ENCODE measurements at regions not wholly inside any gene's neighbourhood (a gene's known extent, or its start where the extent isn't known, plus 50 kb on each side); places are given as distances from the start of the nearest gene placed in this dataset.

GRCh38 chr20:60812561-60812960 is 439.5 kb upstream of the CDH4 start:
- no peaks in the 10 kb centered on the region for H3K36me3 ChIP-seq (ENCODE audit: control insufficient read depth, insufficient read depth, low read length)
- peak in 1 of 6 donors; percentile 7 for DNase-seq (ENCODE audit: low read depth in 4 of 6, low spot score in 6 of 6)
- WGBS (ENCODE audit: insufficient coverage), result 50% methylated on average over 1 of the region's 3 CpGs
- H3K27me3 ChIP-seq (ENCODE audit: control insufficient read depth, insufficient read depth, low read length), result no peaks in the 10 kb centered on the region
- H3K27ac ChIP-seq (ENCODE audit: low read depth, low read length), result no peak overlapping the region
- H3K9me3 ChIP-seq (ENCODE audit: control insufficient read depth, insufficient read depth, low read length), result no peaks in the 10 kb centered on the region
- no peak overlapping the region for H3K4me3 ChIP-seq (ENCODE audit: low read depth, low read length)
- peaks cover 3% of the 10 kb centered on the region for H3K4me1 ChIP-seq (ENCODE audit: control insufficient read depth, insufficient read depth, low read length)

GRCh38 chr20:60813066-60813465 is 439.0 kb upstream of the CDH4 start:
- no peaks in the 10 kb centered on the region for H3K27me3 ChIP-seq (ENCODE audit: control insufficient read depth, insufficient read depth, low read length)
- no peak overlapping the region for H3K4me3 ChIP-seq (ENCODE audit: low read depth, low read length)
- H3K4me1 ChIP-seq (ENCODE audit: control insufficient read depth, insufficient read depth, low read length), result peaks cover 3% of the 10 kb centered on the region
- H3K36me3 ChIP-seq (ENCODE audit: control insufficient read depth, insufficient read depth, low read length), result no peaks in the 10 kb centered on the region
- no peak overlapping the region for H3K27ac ChIP-seq (ENCODE audit: low read depth, low read length)
- H3K9me3 ChIP-seq (ENCODE audit: control insufficient read depth, insufficient read depth, low read length), result no peaks in the 10 kb centered on the region
- 76% methylated on average over 3 of the region's 5 CpGs for WGBS (ENCODE audit: insufficient coverage)
- no peak for DNase-seq (ENCODE audit: low read depth in 4 of 6, low spot score in 6 of 6)

GRCh38 chr20:60815656-60816055 is 436.4 kb upstream of the CDH4 start:
- Histone ChIP-seq H3K4me1 (ENCODE audit: control insufficient read depth, insufficient read depth, low read length) (no peaks in the 10 kb centered on the region), H3K27ac (ENCODE audit: low read depth, low read length) (no peak overlapping the region)
- WGBS (ENCODE audit: insufficient coverage), result 92% methylated on average over 6 of the region's 6 CpGs

GRCh38 chr20:60816901-60817300 is 435.2 kb upstream of the CDH4 start:
- H3K27ac ChIP-seq (ENCODE audit: low read depth, low read length), result no peak overlapping the region
- no peaks in the 10 kb centered on the region for H3K27me3 ChIP-seq (ENCODE audit: control insufficient read depth, insufficient read depth, low read length)
- H3K4me1 ChIP-seq (ENCODE audit: control insufficient read depth, insufficient read depth, low read length), result no peaks in the 10 kb centered on the region
- no peaks in the 10 kb centered on the region for H3K36me3 ChIP-seq (ENCODE audit: control insufficient read depth, insufficient read depth, low read length)
- DNase-seq (ENCODE audit: low read depth in 4 of 6, low spot score in 6 of 6), result no peak
- 100% methylated on average over 1 of the region's 2 CpGs for WGBS (ENCODE audit: insufficient coverage)
- H3K9me3 ChIP-seq (ENCODE audit: control insufficient read depth, insufficient read depth, low read length), result no peaks in the 10 kb centered on the region
- H3K4me3 ChIP-seq (ENCODE audit: low read depth, low read length), result no peak overlapping the region

More at GRCh38 chr20:60815656-60816055, 436.4 kb upstream of the CDH4 start:
- Histone ChIP-seq H3K27me3 (ENCODE audit: control insufficient read depth, insufficient read depth, low read length) (no peaks in the 10 kb centered on the region), H3K4me3 (ENCODE audit: low read depth, low read length) (no peak overlapping the region), H3K9me3 (ENCODE audit: control insufficient read depth, insufficient read depth, low read length) (no peaks in the 10 kb centered on the region), H3K36me3 (ENCODE audit: control insufficient read depth, insufficient read depth, low read length) (no peaks in the 10 kb centered on the region)
- no peak for DNase-seq (ENCODE audit: low read depth in 4 of 6, low spot score in 6 of 6)

- no peak for DNase-seq (ENCODE audit: low read depth in 4 of 6, low spot score in 6 of 6)
- Histone ChIP-seq H3K36me3 (ENCODE audit: control insufficient read depth, insufficient read depth, low read length) (no peaks in the 10 kb centered on the region), H3K27me3 (ENCODE audit: control insufficient read depth, insufficient read depth, low read length) (no peaks in the 10 kb centered on the region), H3K4me1 (ENCODE audit: control insufficient read depth, insufficient read depth, low read length) (no peaks in the 10 kb centered on the region), H3K9me3 (ENCODE audit: control insufficient read depth, insufficient read depth, low read length) (no peaks in the 10 kb centered on the region), H3K27ac (ENCODE audit: low read depth, low read length) (no peak overlapping the region), H3K4me3 (ENCODE audit: low read depth, low read length) (no peak overlapping the region)
- WGBS (ENCODE audit: insufficient coverage), result no CpG with 5 or more reads among the region's 4 CpGs
Observed at GRCh38 chr20:60817891-60818290, 434.2 kb upstream of the CDH4 start.

GRCh38 chr20:60819511-60819910 is 432.6 kb upstream of the CDH4 start:
- Histone ChIP-seq H3K9me3 (ENCODE audit: control insufficient read depth, insufficient read depth, low read length) (no peaks in the 10 kb centered on the region), H3K27me3 (ENCODE audit: control insufficient read depth, insufficient read depth, low read length) (no peaks in the 10 kb centered on the region), H3K4me1 (ENCODE audit: control insufficient read depth, insufficient read depth, low read length) (no peaks in the 10 kb centered on the region), H3K4me3 (ENCODE audit: low read depth, low read length) (no peak overlapping the region), H3K27ac (ENCODE audit: low read depth, low read length) (no peak overlapping the region), H3K36me3 (ENCODE audit: control insufficient read depth, insufficient read depth, low read length) (no peaks in the 10 kb centered on the region)
- no peak for DNase-seq (ENCODE audit: low read depth in 4 of 6, low spot score in 6 of 6)
- WGBS (ENCODE audit: insufficient coverage), result no CpG with 5 or more reads among the region's 5 CpGs

GRCh38 chr20:60820149-60820548 is 431.9 kb upstream of the CDH4 start:
- Histone ChIP-seq H3K9me3 (ENCODE audit: control insufficient read depth, insufficient read depth, low read length) (no peaks in the 10 kb centered on the region), H3K27ac (ENCODE audit: low read depth, low read length) (no peak overlapping the region), H3K27me3 (ENCODE audit: control insufficient read depth, insufficient read depth, low read length) (no peaks in the 10 kb centered on the region), H3K36me3 (ENCODE audit: control insufficient read depth, insufficient read depth, low read length) (no peaks in the 10 kb centered on the region), H3K4me3 (ENCODE audit: low read depth, low read length) (no peak overlapping the region), H3K4me1 (ENCODE audit: control insufficient read depth, insufficient read depth, low read length) (no peaks in the 10 kb centered on the region)
- no peak for DNase-seq (ENCODE audit: low read depth in 4 of 6, low spot score in 6 of 6)
- WGBS (ENCODE audit: insufficient coverage), result 29% methylated on average over 1 of the region's 4 CpGs

GRCh38 chr20:60820918-60821317 is 431.1 kb upstream of the CDH4 start:
- no peaks in the 10 kb centered on the region for H3K4me1 ChIP-seq (ENCODE audit: control insufficient read depth, insufficient read depth, low read length)
- no peak overlapping the region for H3K4me3 ChIP-seq (ENCODE audit: low read depth, low read length)
- no peaks in the 10 kb centered on the region for H3K36me3 ChIP-seq (ENCODE audit: control insufficient read depth, insufficient read depth, low read length)
- no peaks in the 10 kb centered on the region for H3K9me3 ChIP-seq (ENCODE audit: control insufficient read depth, insufficient read depth, low read length)
- DNase-seq (ENCODE audit: low read depth in 4 of 6, low spot score in 6 of 6), result no peak
- no peak overlapping the region for H3K27ac ChIP-seq (ENCODE audit: low read depth, low read length)
- no peaks in the 10 kb centered on the region for H3K27me3 ChIP-seq (ENCODE audit: control insufficient read depth, insufficient read depth, low read length)
- WGBS (ENCODE audit: insufficient coverage), result 93% methylated on average over 5 of the region's 5 CpGs

GRCh38 chr20:60822699-60823607 is 429.1 kb upstream of the CDH4 start:
- H3K36me3 ChIP-seq (ENCODE audit: control insufficient read depth, insufficient read depth, low read length), result no peaks in the 10 kb centered on the region
- H3K4me3 ChIP-seq (ENCODE audit: low read depth, low read length), result no peak overlapping the region
- no peaks in the 10 kb centered on the region for H3K27me3 ChIP-seq (ENCODE audit: control insufficient read depth, insufficient read depth, low read length)
- no peak overlapping the region for H3K27ac ChIP-seq (ENCODE audit: low read depth, low read length)
- no CpG with 5 or more reads among the region's 10 CpGs for WGBS (ENCODE audit: insufficient coverage)
- H3K4me1 ChIP-seq (ENCODE audit: control insufficient read depth, insufficient read depth, low read length), result no peaks in the 10 kb centered on the region
- peak in 2 of 6 donors; percentile 13 to 62 for DNase-seq (ENCODE audit: low read depth in 4 of 6, low spot score in 6 of 6)
- H3K9me3 ChIP-seq (ENCODE audit: control insufficient read depth, insufficient read depth, low read length), result no peaks in the 10 kb centered on the region

- Histone ChIP-seq H3K4me1 (ENCODE audit: control insufficient read depth, insufficient read depth, low read length) (no peaks in the 10 kb centered on the region), H3K36me3 (ENCODE audit: control insufficient read depth, insufficient read depth, low read length) (no peaks in the 10 kb centered on the region), H3K4me3 (ENCODE audit: low read depth, low read length) (no peak overlapping the region), H3K27ac (ENCODE audit: low read depth, low read length) (no peak overlapping the region), H3K9me3 (ENCODE audit: control insufficient read depth, insufficient read depth, low read length) (no peaks in the 10 kb centered on the region), H3K27me3 (ENCODE audit: control insufficient read depth, insufficient read depth, low read length) (no peaks in the 10 kb centered on the region)
- WGBS (ENCODE audit: insufficient coverage), result 74% methylated on average over 2 of the region's 2 CpGs
- no peak for DNase-seq (ENCODE audit: low read depth in 4 of 6, low spot score in 6 of 6)
Observed at GRCh38 chr20:60835876-60836275, 416.2 kb upstream of the CDH4 start.
